ENCODE measurements at regions not wholly inside any gene's neighbourhood (a gene's known extent, or its start where the extent isn't known, plus 50 kb on each side); places are given as distances from the start of the nearest gene placed in this dataset.

DNA sequence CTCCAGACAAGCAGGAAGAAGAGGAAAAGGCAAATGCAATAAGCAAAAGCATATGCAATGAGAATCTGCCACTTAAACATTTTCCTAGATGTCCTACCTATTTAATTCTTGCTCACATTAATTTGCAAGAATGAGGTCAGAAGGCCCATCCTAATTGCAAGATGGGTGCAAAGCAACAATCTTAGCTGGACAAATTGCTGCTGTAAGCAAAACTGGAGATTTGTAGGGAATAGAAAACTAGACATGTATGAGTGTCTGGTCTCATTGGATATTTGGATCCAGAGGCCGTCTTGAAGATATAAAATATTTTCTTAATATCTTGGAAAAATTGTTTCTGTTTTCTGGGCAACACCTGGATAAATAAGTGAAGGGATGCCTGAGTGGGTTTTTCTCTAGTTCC is 150.1 kb upstream of the PGR start:
- DNase-seq (ENCODE audit: low read depth), result no peak
- H3K4me3 ChIP-seq (ENCODE audit: control insufficient read depth, low read depth, low read length), result no peak overlapping the region
- TF ChIP-seq, protein P1, sequence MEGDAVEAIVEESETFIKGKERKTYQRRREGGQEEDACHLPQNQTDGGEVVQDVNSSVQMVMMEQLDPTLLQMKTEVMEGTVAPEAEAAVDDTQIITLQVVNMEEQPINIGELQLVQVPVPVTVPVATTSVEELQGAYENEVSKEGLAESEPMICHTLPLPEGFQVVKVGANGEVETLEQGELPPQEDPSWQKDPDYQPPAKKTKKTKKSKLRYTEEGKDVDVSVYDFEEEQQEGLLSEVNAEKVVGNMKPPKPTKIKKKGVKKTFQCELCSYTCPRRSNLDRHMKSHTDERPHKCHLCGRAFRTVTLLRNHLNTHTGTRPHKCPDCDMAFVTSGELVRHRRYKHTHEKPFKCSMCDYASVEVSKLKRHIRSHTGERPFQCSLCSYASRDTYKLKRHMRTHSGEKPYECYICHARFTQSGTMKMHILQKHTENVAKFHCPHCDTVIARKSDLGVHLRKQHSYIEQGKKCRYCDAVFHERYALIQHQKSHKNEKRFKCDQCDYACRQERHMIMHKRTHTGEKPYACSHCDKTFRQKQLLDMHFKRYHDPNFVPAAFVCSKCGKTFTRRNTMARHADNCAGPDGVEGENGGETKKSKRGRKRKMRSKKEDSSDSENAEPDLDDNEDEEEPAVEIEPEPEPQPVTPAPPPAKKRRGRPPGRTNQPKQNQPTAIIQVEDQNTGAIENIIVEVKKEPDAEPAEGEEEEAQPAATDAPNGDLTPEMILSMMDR (conservative IDR thresholded peaks at IDR 0.05; ENCODE audit: control insufficient read depth, insufficient read depth, low read depth, low read length), result no peak

DNA sequence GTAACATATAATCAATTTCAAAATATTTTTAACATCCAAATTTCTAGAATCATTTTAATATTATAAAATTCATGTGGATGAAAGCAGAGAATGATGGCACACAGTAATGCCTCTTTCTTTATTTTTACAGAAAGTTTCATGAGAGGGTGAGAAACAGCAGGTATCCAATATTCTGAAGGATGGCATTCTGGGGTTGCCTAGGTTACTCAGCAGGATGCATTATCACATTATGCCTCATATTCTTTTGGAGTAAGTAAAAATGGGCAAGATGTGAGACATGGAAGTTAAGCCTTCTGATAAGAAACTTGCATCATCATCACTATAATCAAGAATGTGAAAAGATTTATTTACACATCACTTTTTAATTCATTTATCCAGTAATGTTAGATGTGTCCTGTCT is 148.7 kb upstream of the PGR start:
- TF ChIP-seq, protein P1 (conservative IDR thresholded peaks at IDR 0.05; ENCODE audit: control insufficient read depth, insufficient read depth, low read depth, low read length), result no peak
- H3K4me3 ChIP-seq (ENCODE audit: control insufficient read depth, low read depth, low read length), result no peak overlapping the region
- DNase-seq (ENCODE audit: low read depth), result no peak

DNA sequence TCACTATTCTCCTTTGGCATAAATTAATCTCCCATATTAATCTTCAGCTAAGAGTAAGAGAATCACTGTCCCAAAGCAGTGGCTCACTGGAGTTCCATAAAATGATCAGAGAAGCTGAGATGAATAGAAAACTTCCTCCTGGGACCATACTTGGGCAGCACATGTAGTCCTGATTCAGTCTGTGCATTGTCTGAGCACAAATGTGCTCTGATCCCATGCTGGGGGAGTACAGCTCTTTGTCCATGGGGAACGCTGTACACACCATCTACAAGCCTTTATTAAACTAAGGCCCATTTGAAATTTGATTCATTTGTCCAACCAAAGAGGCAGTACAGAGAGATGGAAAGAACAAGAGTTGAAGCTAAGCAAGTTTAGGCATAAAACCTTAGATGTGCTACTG is 147.4 kb upstream of the PGR start:
- TF ChIP-seq, protein P1 (conservative IDR thresholded peaks at IDR 0.05; ENCODE audit: control insufficient read depth, insufficient read depth, low read depth, low read length), result no peak
- no peak overlapping the region for H3K4me3 ChIP-seq (ENCODE audit: control insufficient read depth, low read depth, low read length)
- no peak for DNase-seq (ENCODE audit: low read depth)

DNA sequence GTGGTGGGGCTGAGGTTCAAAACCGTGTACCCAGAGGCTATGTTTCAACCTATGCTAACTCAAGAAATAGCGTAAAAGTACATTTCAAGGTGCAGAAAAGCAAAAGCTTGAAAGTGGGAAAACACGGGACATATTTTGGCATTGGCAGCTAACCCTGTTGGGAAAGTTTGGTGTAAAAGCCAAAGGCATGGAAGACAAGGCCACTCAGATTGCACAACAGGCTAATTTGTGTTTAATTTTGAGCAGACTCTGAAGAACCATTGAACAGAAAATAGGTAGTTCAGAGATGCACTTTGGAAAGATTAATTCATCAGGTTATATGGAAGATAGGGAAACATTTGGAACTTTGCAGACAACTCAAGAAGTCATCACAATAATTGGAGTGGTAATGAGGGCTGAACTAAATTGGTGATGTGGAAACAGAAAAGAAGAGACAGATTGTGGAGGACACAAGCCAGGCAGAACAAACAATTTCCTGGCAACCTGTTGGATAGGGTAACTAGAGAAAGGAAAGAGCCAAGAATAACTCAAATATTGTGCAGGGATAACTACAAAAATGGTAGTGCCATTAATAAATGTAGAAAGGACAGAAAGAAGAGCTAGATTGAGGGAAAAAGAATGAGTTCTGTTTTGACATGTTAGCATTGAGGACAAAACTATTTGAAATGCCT is 140.5 kb upstream of the PGR start:
- H3K4me3 ChIP-seq (ENCODE audit: control insufficient read depth, low read depth, low read length), result no peak overlapping the region
- DNase-seq (ENCODE audit: low read depth), result no peak
- TF ChIP-seq, protein P1 (conservative IDR thresholded peaks at IDR 0.05; ENCODE audit: control insufficient read depth, insufficient read depth, low read depth, low read length), result no peak

DNA sequence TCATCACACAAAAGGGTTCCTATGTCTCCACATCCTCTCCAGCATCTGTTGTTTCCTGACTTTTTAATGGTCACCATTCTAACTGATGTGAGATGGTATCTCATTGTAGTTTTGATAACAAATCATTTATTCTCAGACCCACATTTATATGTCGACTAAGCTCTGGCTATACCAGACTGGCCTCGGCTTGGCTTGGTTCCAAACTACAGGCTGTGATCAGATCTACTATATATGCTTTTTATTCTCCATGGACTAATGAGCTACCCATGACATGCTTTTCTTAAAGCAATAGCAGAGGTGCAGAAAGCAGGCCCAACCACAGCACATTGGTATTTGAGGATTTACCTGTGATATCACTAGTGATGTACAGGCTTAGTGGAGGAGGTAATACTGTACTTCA is 139.8 kb upstream of the PGR start:
- no peak overlapping the region for H3K4me3 ChIP-seq (ENCODE audit: control insufficient read depth, low read depth, low read length)
- no peak for DNase-seq (ENCODE audit: low read depth)
- TF ChIP-seq, protein P1 (conservative IDR thresholded peaks at IDR 0.05; ENCODE audit: control insufficient read depth, insufficient read depth, low read depth, low read length), result no peak

GRCh38 chr11:101267654-101268053 is 138.0 kb upstream of the PGR start:
- no peak for DNase-seq (ENCODE audit: low read depth)
- TF ChIP-seq, protein P1 (conservative IDR thresholded peaks at IDR 0.05; ENCODE audit: control insufficient read depth, insufficient read depth, low read depth, low read length), result no peak
- H3K4me3 ChIP-seq (ENCODE audit: control insufficient read depth, low read depth, low read length), result no peak overlapping the region

- no peak for DNase-seq (ENCODE audit: low read depth)
- H3K4me3 ChIP-seq (ENCODE audit: control insufficient read depth, low read depth, low read length), result no peak overlapping the region
- TF ChIP-seq, protein P1 (conservative IDR thresholded peaks at IDR 0.05; ENCODE audit: control insufficient read depth, insufficient read depth, low read depth, low read length), result no peak
Observed at GRCh38 chr11:101264306-101264705, 134.7 kb upstream of the PGR start.
